GM23338 (cell line): ENCODE measurements at regions not wholly inside any gene's neighbourhood (a gene's known extent, or its start where the extent isn't known, plus 50 kb on each side); places are given as distances from the start of the nearest gene placed in this dataset.
A peak's percentile ranks its signal among the peaks of the same experiment; 100 is the strongest.

Experiments
- ATAC-seq: fragments of 200-7000 bp; cut with Tn5 transposase; 3 replicates; pipeline ENCODE4 v1.9.1; 2020
- DNase-seq: peaks from one replicate; pipeline ENCODE4 v3.0.0-alpha.2; 2015; ENCODE audit warnings: low spot score
- H2AFZ ChIP-seq: fragments of 200-600 bp; sonication (generic); 2 replicates; pipeline ENCODE4 v1.8.0; 2016; ENCODE audit warnings: antibody characterized with exemption, mild to moderate bottlenecking, moderate library complexity
- H3F3A ChIP-seq: fragments of 200-600 bp; sonication (generic); replicated peaks from 2 replicates; pipeline ENCODE4 v1.8.0; 2017; ENCODE audit warnings: antibody characterized with exemption, mixed run types, low read depth
- H3K27ac ChIP-seq: fragments of 200-600 bp; sonication (generic); 2 replicates; pipeline ENCODE4 v1.6.1; 2016; ENCODE audit warnings: low read depth
- H3K27me3 ChIP-seq: fragments of 200-600 bp; sonication (generic); 2 replicates; pipeline ENCODE4 v1.8.0; 2016; ENCODE audit warnings: mild to moderate bottlenecking, mixed run types, moderate library complexity; ENCODE audit not compliant: insufficient read depth
- H3K36me3 ChIP-seq: fragments of 200-600 bp; sonication (generic); 2 replicates; pipeline ENCODE4 v1.8.0; 2016; ENCODE audit warnings: mild to moderate bottlenecking; ENCODE audit not compliant: insufficient read depth
- H3K4me1 ChIP-seq: fragments of 200-600 bp; sonication (generic); 2 replicates; pipeline ENCODE4 v1.8.0; 2016; ENCODE audit warnings: mild to moderate bottlenecking, moderate library complexity; ENCODE audit not compliant: insufficient read depth
- H3K4me2 ChIP-seq: fragments of 200-600 bp; sonication (generic); 2 replicates; pipeline ENCODE4 v1.7.1; 2017; ENCODE audit warnings: mixed run types
- H3K4me3 ChIP-seq: fragments of 200-600 bp; sonication (generic); 2 replicates; pipeline ENCODE4 v1.6.1; 2016; ENCODE audit warnings: mixed run types
- H3K79me2 ChIP-seq: fragments of 200-600 bp; sonication (generic); replicated peaks from 2 replicates; pipeline ENCODE4 v1.8.0; 2017; ENCODE audit warnings: mild to moderate bottlenecking; ENCODE audit not compliant: insufficient read depth
- H3K9me2 ChIP-seq: fragments of 200-600 bp; sonication (generic); 2 replicates; pipeline ENCODE4 v1.8.0; 2017; ENCODE audit not compliant: insufficient read depth
- H4K20me1 ChIP-seq: fragments of 200-600 bp; sonication (generic); replicated peaks from 2 replicates; pipeline ENCODE4 v1.8.0; 2017; ENCODE audit warnings: mild to moderate bottlenecking; ENCODE audit not compliant: insufficient read depth
- H3K27ac Mint-ChIP-seq: 2 replicates; pipeline ENCODE4 v1.8.0; 2020; ENCODE audit warnings: inconsistent platforms, mild to moderate bottlenecking, moderate library complexity, mixed read lengths
- H3K27me3 Mint-ChIP-seq: 3 replicates; pipeline ENCODE4 v1.8.0; 2022; ENCODE audit warnings: low read depth, mild to moderate bottlenecking, moderate library complexity, mixed read lengths, inconsistent platforms; ENCODE audit not compliant: insufficient read depth, poor library complexity
- H3K36me3 Mint-ChIP-seq: 3 replicates; pipeline ENCODE4 v1.8.0; 2021; ENCODE audit warnings: low read depth, mild to moderate bottlenecking, inconsistent platforms, moderate library complexity, mixed read lengths
- H3K4me1 Mint-ChIP-seq: 3 replicates; pipeline ENCODE4 v1.8.0; 2020; ENCODE audit warnings: mild to moderate bottlenecking, inconsistent platforms, mixed read lengths
- H3K4me3 Mint-ChIP-seq: 3 replicates; pipeline ENCODE4 v1.8.0; 2021; ENCODE audit warnings: moderate library complexity, mild to moderate bottlenecking, inconsistent platforms, mixed read lengths
- H3K9me3 Mint-ChIP-seq: 3 replicates; pipeline ENCODE4 v1.8.0; 2020; ENCODE audit warnings: moderate library complexity, mild to moderate bottlenecking, inconsistent platforms, mixed read lengths
- CTCF ChIP-seq, 2 experiments: fragments of 200-600 bp in 1 of 2; sonication (generic) in 1 of 2; conservative IDR thresholded peaks; 2 replicates each; pipeline versions ENCODE4 v1.5.1 to v1.6.1; 2016 to 2017; ENCODE audit warnings: antibody characterized with exemption in 2 of 2, low read depth in 2 of 2, mild to moderate bottlenecking in 2 of 2, moderate library complexity in 1 of 2
- EZH2 ChIP-seq: fragments of 200-600 bp; sonication (generic); IDR thresholded peaks from one replicate; pipeline ENCODE4 v1.8.0; 2017; ENCODE audit warnings: antibody characterized with exemption, mild to moderate bottlenecking, low read depth; ENCODE audit not compliant: unreplicated experiment
- EZH2phosphoT487 ChIP-seq: fragments of 200-600 bp; sonication (generic); IDR thresholded peaks from one replicate; pipeline ENCODE4 v1.8.1; 2018; ENCODE audit warnings: antibody characterized with exemption; ENCODE audit not compliant: unreplicated experiment
- JUNB ChIP-seq: IDR thresholded peaks from one replicate; pipeline ENCODE4 v1.6.1; 2016; ENCODE audit warnings: antibody characterized with exemption; ENCODE audit not compliant: unreplicated experiment
- NANOG ChIP-seq: IDR thresholded peaks from 2 replicates; pipeline ENCODE4 v1.6.1; 2016; ENCODE audit warnings: antibody characterized with exemption, borderline replicate concordance
- POLR2AphosphoS5 ChIP-seq: IDR thresholded peaks from 2 replicates; pipeline ENCODE4 v1.6.1; 2016; ENCODE audit warnings: antibody characterized with exemption, low read depth
- REST ChIP-seq: IDR thresholded peaks from one replicate; pipeline ENCODE4 v1.6.1; 2018; ENCODE audit warnings: antibody characterized with exemption; ENCODE audit not compliant: unreplicated experiment
- STAT1 ChIP-seq: IDR thresholded peaks from one replicate; pipeline ENCODE4 v1.6.1; 2016; ENCODE audit warnings: antibody characterized with exemption; ENCODE audit not compliant: unreplicated experiment
- ZNF114 ChIP-seq: fragments of 250-450 bp; sonication (Bioruptor Pico); IDR thresholded peaks from 2 replicates; pipeline ENCODE4 v1.5.0; 2020; ENCODE audit warnings: mild to moderate bottlenecking, moderate library complexity
- ZNF462 ChIP-seq: fragments of 250-450 bp; sonication (Bioruptor Pico); IDR thresholded peaks from 2 replicates; pipeline ENCODE4 v1.5.0; 2020; ENCODE audit warnings: mild to moderate bottlenecking, moderate library complexity

- TF ChIP-seq ZNF114 (no peak), JUNB (no peak), NANOG (no peak), EZH2 (no peak), REST (no peak), EZH2phosphoT487 (no peak), STAT1 (no peak)
Observed at GRCh38 chr11:79982185-79982584, 541.4 kb upstream of the TENM4 start (continued).

GRCh38 chr11:79980916-79981315 lies 540.1 kb upstream of the TENM4 start:
- no peak overlapping the region; the same call in 1 of the 2 replicates for H3K4me2 ChIP-seq
- peak; percentile 59 for ATAC-seq
- peak; percentile 33 for DNase-seq
- peaks cover 9% of the 10 kb centered on the region; the same call in 1 of the 2 replicates for H3K9me2 ChIP-seq
- Mint-ChIP-seq H3K27ac (no peak overlapping the region), H3K36me3 (no peaks in the 10 kb centered on the region), H3K27me3 (no peaks in the 10 kb centered on the region), H3K9me3 (no peaks in the 10 kb centered on the region), H3K4me1 (peaks cover 6% of the 10 kb centered on the region), H3K4me3 (no peak overlapping the region)
- H3K4me3 ChIP-seq = no peak overlapping the region
- no peaks in the 10 kb centered on the region for H3K27me3 ChIP-seq
- H4K20me1 ChIP-seq = no peaks in the 10 kb centered on the region
- no peaks in the 10 kb centered on the region for H3K79me2 ChIP-seq
- no peaks in the 10 kb centered on the region for H3K36me3 ChIP-seq
- no peak overlapping the region for H2AFZ ChIP-seq
- no peaks in the 10 kb centered on the region for H3K4me1 ChIP-seq
- no peaks in the 10 kb centered on the region for H3F3A ChIP-seq
- no peak overlapping the region for H3K27ac ChIP-seq
- no peak for TF ChIP-seq POLR2AphosphoS5
- TF ChIP-seq CTCF (conservative IDR thresholded peaks at IDR 0.05; ENCODE audit: low read depth in 2 of 2) = no peak
- TF ChIP-seq REST = no peak
- TF ChIP-seq ZNF462 (CRISPR knock-in tag) = peak; percentile 71
